A673 (cell line): ENCODE measurements at regions not wholly inside any gene's neighbourhood (a gene's known extent, or its start where the extent isn't known, plus 50 kb on each side); places are given as distances from the start of the nearest gene placed in this dataset.

Experiments used
- BruUV-seq: library from RNA; stranded (reverse); fragments of 400-500 nt; replicated peaks from 2 replicates; lab custom pipeline; 2021; lab: Mats Ljungman, UMichigan
- CTCF ChIA-PET: fragments of 300-600 bp; sonication (Branson Sonifier 250); formaldehyde crosslinking; loops from one replicate; lab custom pipeline; 2022; ENCODE audit warnings: antibody characterized with exemption; lab: Charles Lee
- POLR2A ChIA-PET: fragments of 300-600 bp; sonication (Branson Sonifier 250); formaldehyde crosslinking; loops from one replicate; lab custom pipeline; 2022; ENCODE audit warnings: antibody characterized with exemption; ENCODE audit not compliant: low non-redundant PET; lab: Charles Lee
- DNase-seq: peaks from one replicate; pipeline ENCODE4 v3.0.0-alpha.2; 2015; ENCODE audit warnings: low spot score
- H3K27ac ChIP-seq: fragments of 200-600 bp; sonication (generic); 2 replicates; pipeline ENCODE4 v1.5.1; 2016; ENCODE audit warnings: mixed run types, low read depth, mild to moderate bottlenecking, mixed read lengths, antibody characterized with exemption, low read length; ENCODE audit not compliant: poor library complexity, severe bottlenecking
- H3K27me3 ChIP-seq: fragments of 200-600 bp; sonication (generic); replicated peaks from 2 replicates; pipeline ENCODE4 v1.6.1; 2017; ENCODE audit warnings: mixed run types, low read depth, mild to moderate bottlenecking, mixed read lengths, antibody characterized with exemption, low read length; ENCODE audit not compliant: insufficient read depth, poor library complexity
- H3K36me3 ChIP-seq: fragments of 200-600 bp; sonication (generic); 2 replicates; pipeline ENCODE4 v1.6.1; 2016; ENCODE audit warnings: mixed run types, mild to moderate bottlenecking, mixed read lengths, antibody characterized with exemption, low read length; ENCODE audit not compliant: insufficient read depth, poor library complexity, severe bottlenecking
- H3K4me1 ChIP-seq: fragments of 200-600 bp; sonication (generic); 2 replicates; pipeline ENCODE4 v1.6.1; 2017; ENCODE audit warnings: mixed run types, mild to moderate bottlenecking, mixed read lengths, antibody characterized with exemption, low read length; ENCODE audit not compliant: insufficient read depth, poor library complexity, severe bottlenecking
- H3K4me3 ChIP-seq: fragments of 200-600 bp; sonication (generic); 2 replicates; pipeline ENCODE4 v1.5.1; 2016; ENCODE audit warnings: low read depth, mixed run types, mild to moderate bottlenecking, mixed read lengths, low read length; ENCODE audit not compliant: poor library complexity, severe bottlenecking
- H3K9me3 ChIP-seq: fragments of 200-600 bp; sonication (generic); 2 replicates; pipeline ENCODE4 v1.6.1; 2016; ENCODE audit warnings: mixed run types, low read depth, mild to moderate bottlenecking, mixed read lengths, antibody characterized with exemption, low read length; ENCODE audit not compliant: poor library complexity, severe bottlenecking
- CTCF ChIP-seq: fragments of 300-800, 200-600 bp; sonication (generic); conservative IDR thresholded peaks from 2 replicates; pipeline ENCODE4 v1.5.1; 2017; ENCODE audit warnings: low read depth, mild to moderate bottlenecking, antibody characterized with exemption, low read length, moderate library complexity, mixed read lengths
- EZH2 ChIP-seq: fragments of 200-600 bp; sonication (generic); IDR thresholded peaks from 2 replicates; pipeline ENCODE4 v1.6.1; 2017; ENCODE audit warnings: borderline replicate concordance, low read depth, mild to moderate bottlenecking, mixed read lengths, antibody characterized with exemption, low read length; ENCODE audit not compliant: poor library complexity, severe bottlenecking
- intact Hi-C: fragments of 100-400 bp; cut with micrococcal nuclease; formaldehyde crosslinking; loops from one replicate; pipeline ENCODE4 v1.10.0; 2022; ENCODE audit not compliant: unreplicated experiment

DNA sequence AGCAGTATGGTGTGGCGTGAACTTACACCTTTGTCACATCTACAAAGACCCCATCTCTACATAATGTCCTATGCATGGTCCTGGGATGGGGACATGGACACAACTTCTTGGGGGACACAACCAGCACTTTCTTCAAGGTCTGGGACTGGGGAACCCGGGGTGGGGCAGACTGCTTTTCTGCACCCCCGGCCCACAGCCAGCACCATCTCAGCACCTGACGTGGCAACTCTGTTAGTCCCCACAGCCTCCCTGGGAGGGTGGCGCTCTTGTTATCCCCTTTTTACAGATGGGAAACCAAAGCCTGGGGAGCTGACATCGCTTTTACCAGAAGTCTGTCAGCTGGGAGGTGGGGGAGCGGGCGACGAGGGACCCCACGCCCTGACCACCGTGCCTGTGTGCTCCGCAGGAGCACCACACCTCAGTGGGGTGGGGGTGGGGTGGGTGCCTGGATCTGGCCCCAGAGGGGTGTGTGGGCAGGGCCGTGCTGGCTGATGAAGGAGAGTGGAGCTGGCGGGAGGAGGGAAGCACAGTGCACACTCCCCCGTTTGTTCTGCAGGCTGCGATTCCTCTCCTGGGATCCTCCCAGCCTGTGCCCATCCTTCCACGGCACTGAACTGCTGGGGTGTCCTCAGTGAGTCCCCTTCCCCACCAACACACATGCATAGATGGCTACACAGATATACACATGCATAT is 115.4 kb upstream of the GSE1 start:
- Histone ChIP-seq H3K4me3 (no peak overlapping the region), H3K9me3 (no peaks in the 10 kb centered on the region), H3K27me3 (no peaks in the 10 kb centered on the region), H3K4me1 (no peaks in the 10 kb centered on the region), H3K27ac (no peak overlapping the region), H3K36me3 (no peaks in the 10 kb centered on the region)
- TF ChIP-seq EZH2 (no peak), CTCF (no peak)
- ChIA-PET POLR2A (no interaction called here), CTCF (no interaction called here)
- intact Hi-C loops: no loop called here
- no TSS peak for BruUV-seq
- no peak for DNase-seq

GRCh38 chr16:85498607-85499006 is 114.5 kb upstream of the GSE1 start:
- ChIA-PET POLR2A (no interaction called here), CTCF (no interaction called here)
- no TSS peak for BruUV-seq
- Histone ChIP-seq H3K36me3 (no peaks in the 10 kb centered on the region), H3K9me3 (no peaks in the 10 kb centered on the region), H3K27me3 (no peaks in the 10 kb centered on the region), H3K4me1 (no peaks in the 10 kb centered on the region), H3K27ac (no peak overlapping the region), H3K4me3 (no peak overlapping the region)
- intact Hi-C loops: no loop called here
- no peak for DNase-seq
- TF ChIP-seq EZH2 (no peak), CTCF (no peak)

- Histone ChIP-seq H3K4me1 (no peaks in the 10 kb centered on the region), H3K9me3 (no peaks in the 10 kb centered on the region), H3K27me3 (no peaks in the 10 kb centered on the region), H3K4me3 (no peak overlapping the region), H3K36me3 (no peaks in the 10 kb centered on the region), H3K27ac (no peak overlapping the region)
- ChIA-PET CTCF (no interaction called here), POLR2A (no interaction called here)
- intact Hi-C loops: no loop called here
- BruUV-seq: no TSS peak
- no peak for TF ChIP-seq CTCF
- no peak for TF ChIP-seq EZH2
- DNase-seq: no peak
Observed at GRCh38 chr16:85500220-85500619, 112.9 kb upstream of the GSE1 start.
